ENCODE measurements at regions not wholly inside any gene's neighbourhood (a gene's known extent, or its start where the extent isn't known, plus 50 kb on each side); places are given as distances from the start of the nearest gene placed in this dataset.

- no CpG with 5 or more reads among the region's 10 CpGs for whole genome bisulfite sequencing (ENCODE audit: extremely low coverage, insufficient coverage, low lambda C conversion rate)
- H4K8ac ChIP-seq (ENCODE audit: low read depth, low read length), result no peak overlapping the region
- no peaks in the 10 kb centered on the region for H3K36me3 ChIP-seq (ENCODE audit: control insufficient read depth, insufficient read depth, low read length)
- no peak overlapping the region for H3K18ac ChIP-seq (ENCODE audit: low read length)
- no peak overlapping the region for H2BK15ac ChIP-seq (replicated peaks; ENCODE audit: low read depth)
- H3K4me3 ChIP-seq (ENCODE audit: low read length), result no peak overlapping the region
- no peak for DNase-seq
- H3K27ac ChIP-seq (ENCODE audit: low read depth, low read length), result no peak overlapping the region
- H3K56ac ChIP-seq (ENCODE audit: low read length), result no peak overlapping the region
- no peak overlapping the region for H3K9ac ChIP-seq (ENCODE audit: low read length)
- H3K79me2 ChIP-seq (ENCODE audit: control insufficient read depth, insufficient read depth, low read length), result no peaks in the 10 kb centered on the region
- no peak overlapping the region for H3K23ac ChIP-seq (ENCODE audit: low read length)
- H2BK5ac ChIP-seq (ENCODE audit: low read length), result no peak overlapping the region
- no peaks in the 10 kb centered on the region for H3K4me1 ChIP-seq (ENCODE audit: control insufficient read depth, low read depth, low read length)
- no peak overlapping the region for H3K4me2 ChIP-seq (ENCODE audit: low read length)
- H2BK120ac ChIP-seq (ENCODE audit: low read depth, low read length), result no peak overlapping the region
- no peaks in the 10 kb centered on the region for H3K27me3 ChIP-seq (ENCODE audit: insufficient read depth, low read length, poor library complexity)
- no peak overlapping the region for H3K4ac ChIP-seq (ENCODE audit: low read depth, low read length)
- H3K79me1 ChIP-seq (ENCODE audit: low read length), result no peaks in the 10 kb centered on the region
- no peak overlapping the region for H4K5ac ChIP-seq (ENCODE audit: low read length)
- no peak overlapping the region for H2AK5ac ChIP-seq (ENCODE audit: low read length)
These were observed 151.3 kb downstream of the ETS2 start for GRCh38 chr21:38956856-38957571.

DNA sequence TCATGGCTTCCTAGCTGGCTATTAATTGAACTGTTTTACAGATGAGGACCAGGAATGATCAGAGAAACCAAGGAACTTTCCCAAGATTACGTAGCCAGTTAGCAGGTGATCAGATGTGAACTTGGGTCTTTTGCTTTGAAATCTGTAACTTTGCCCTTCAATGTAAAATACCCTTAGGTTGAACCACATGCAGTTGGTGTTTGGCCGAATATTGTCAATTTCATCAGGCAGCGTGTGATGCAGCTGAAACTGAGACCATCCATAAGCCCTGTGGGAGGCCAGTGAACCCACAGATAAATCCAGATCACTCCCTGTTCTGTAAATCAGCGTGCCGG lies 150.8 kb downstream of the ETS2 start:
- H3K18ac ChIP-seq (ENCODE audit: low read length), result no peak overlapping the region
- no peak overlapping the region for H3K4me3 ChIP-seq (ENCODE audit: low read length)
- WGBS (ENCODE audit: extremely low coverage, insufficient coverage, low lambda C conversion rate), result no CpG with 5 or more reads among the region's 5 CpGs
- H3K79me2 ChIP-seq (ENCODE audit: control insufficient read depth, insufficient read depth, low read length), result no peaks in the 10 kb centered on the region
- no peak overlapping the region for H3K56ac ChIP-seq (ENCODE audit: low read length)
- H3K9ac ChIP-seq (ENCODE audit: low read length), result no peak overlapping the region
- no peaks in the 10 kb centered on the region for H3K27me3 ChIP-seq (ENCODE audit: insufficient read depth, low read length, poor library complexity)
- H3K27ac ChIP-seq (ENCODE audit: low read depth, low read length), result no peak overlapping the region
- no peak overlapping the region for H3K23ac ChIP-seq (ENCODE audit: low read length)
- H4K5ac ChIP-seq (ENCODE audit: low read length), result no peak overlapping the region
- H3K4me1 ChIP-seq (ENCODE audit: control insufficient read depth, low read depth, low read length), result no peaks in the 10 kb centered on the region
- H3K4me2 ChIP-seq (ENCODE audit: low read length), result no peak overlapping the region
- H2BK120ac ChIP-seq (ENCODE audit: low read depth, low read length), result no peak overlapping the region
- H2BK15ac ChIP-seq (replicated peaks; ENCODE audit: low read depth), result no peak overlapping the region
- H3K36me3 ChIP-seq (ENCODE audit: control insufficient read depth, insufficient read depth, low read length), result no peaks in the 10 kb centered on the region
- H4K8ac ChIP-seq (ENCODE audit: low read depth, low read length), result no peak overlapping the region
- H2BK5ac ChIP-seq (ENCODE audit: low read length), result no peak overlapping the region
- H2AK5ac ChIP-seq (ENCODE audit: low read length), result no peak overlapping the region
- H3K79me1 ChIP-seq (ENCODE audit: low read length), result no peaks in the 10 kb centered on the region
- no peak for DNase-seq
- no peak overlapping the region for H3K4ac ChIP-seq (ENCODE audit: low read depth, low read length)

- Histone ChIP-seq H3K79me2 (ENCODE audit: control insufficient read depth, insufficient read depth, low read length) (no peaks in the 10 kb centered on the region), H3K4me3 (ENCODE audit: low read length) (no peak overlapping the region), H3K4me1 (ENCODE audit: control insufficient read depth, low read depth, low read length) (no peaks in the 10 kb centered on the region), H2BK120ac (ENCODE audit: low read depth, low read length) (no peak overlapping the region), H3K56ac (ENCODE audit: low read length) (no peak overlapping the region), H3K27me3 (ENCODE audit: insufficient read depth, low read length, poor library complexity) (no peaks in the 10 kb centered on the region), H3K9ac (ENCODE audit: low read length) (no peak overlapping the region), H2BK15ac (replicated peaks; ENCODE audit: low read depth) (no peak overlapping the region), H3K18ac (ENCODE audit: low read length) (no peak overlapping the region), H4K8ac (ENCODE audit: low read depth, low read length) (no peak overlapping the region), H3K4ac (ENCODE audit: low read depth, low read length) (no peak overlapping the region), H3K79me1 (ENCODE audit: low read length) (no peaks in the 10 kb centered on the region), H4K5ac (ENCODE audit: low read length) (no peak overlapping the region), H3K36me3 (ENCODE audit: control insufficient read depth, insufficient read depth, low read length) (no peaks in the 10 kb centered on the region), H3K23ac (ENCODE audit: low read length) (no peak overlapping the region), H3K4me2 (ENCODE audit: low read length) (no peak overlapping the region), H3K27ac (ENCODE audit: low read depth, low read length) (no peak overlapping the region), H2BK5ac (ENCODE audit: low read length) (no peak overlapping the region), H2AK5ac (ENCODE audit: low read length) (no peak overlapping the region)
- no CpG with 5 or more reads among the region's 6 CpGs for WGBS (ENCODE audit: extremely low coverage, insufficient coverage, low lambda C conversion rate)
- no peak for DNase-seq
These were observed 150.3 kb downstream of the ETS2 start for GRCh38 chr21:38956007-38956406.

DNA sequence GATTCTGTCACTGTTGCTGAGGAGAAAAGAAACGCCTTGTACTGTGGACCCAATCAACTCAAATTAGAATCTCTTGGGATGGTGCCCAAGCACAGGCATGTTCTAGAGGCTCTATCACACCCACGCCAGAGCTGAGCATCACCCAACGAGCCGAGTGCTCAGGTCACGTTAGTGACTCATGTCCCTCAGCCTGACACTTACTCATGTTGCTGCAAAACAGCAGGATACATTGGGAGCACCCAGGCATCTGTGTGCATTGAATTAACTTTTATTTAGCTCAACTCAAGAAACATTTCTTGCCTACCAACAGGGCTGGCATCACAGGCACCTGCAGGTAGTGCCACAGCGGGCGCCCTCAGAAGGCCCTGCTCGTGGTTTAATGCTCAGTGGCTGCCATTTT lies 149.8 kb downstream of the ETS2 start:
- Histone ChIP-seq H3K27ac (ENCODE audit: low read depth, low read length) (no peak overlapping the region), H3K4me1 (ENCODE audit: control insufficient read depth, low read depth, low read length) (no peaks in the 10 kb centered on the region)
- WGBS (ENCODE audit: extremely low coverage, insufficient coverage, low lambda C conversion rate), result no CpG with 5 or more reads among the region's 8 CpGs

GRCh38 chr21:38954588-38955004 lies 148.9 kb downstream of the ETS2 start:
- no peak overlapping the region for H3K4me3 ChIP-seq (ENCODE audit: low read length)
- H3K4me2 ChIP-seq (ENCODE audit: low read length), result no peak overlapping the region
- no peaks in the 10 kb centered on the region for H3K79me1 ChIP-seq (ENCODE audit: low read length)
- no peak overlapping the region for H2BK120ac ChIP-seq (ENCODE audit: low read depth, low read length)
- no peak overlapping the region for H3K27ac ChIP-seq (ENCODE audit: low read depth, low read length)
- H2BK15ac ChIP-seq (replicated peaks; ENCODE audit: low read depth), result no peak overlapping the region
- no peak overlapping the region for H4K5ac ChIP-seq (ENCODE audit: low read length)
- no CpG with 5 or more reads among the region's 3 CpGs for WGBS (ENCODE audit: extremely low coverage, insufficient coverage, low lambda C conversion rate)
- no peaks in the 10 kb centered on the region for H3K79me2 ChIP-seq (ENCODE audit: control insufficient read depth, insufficient read depth, low read length)
- H3K18ac ChIP-seq (ENCODE audit: low read length), result no peak overlapping the region
- H3K23ac ChIP-seq (ENCODE audit: low read length), result no peak overlapping the region
- no peak overlapping the region for H3K9ac ChIP-seq (ENCODE audit: low read length)
- no peak overlapping the region for H3K56ac ChIP-seq (ENCODE audit: low read length)
- DNase-seq, result no peak
- H3K27me3 ChIP-seq (ENCODE audit: insufficient read depth, low read length, poor library complexity), result no peaks in the 10 kb centered on the region
- no peak overlapping the region for H2AK5ac ChIP-seq (ENCODE audit: low read length)
- H4K8ac ChIP-seq (ENCODE audit: low read depth, low read length), result no peak overlapping the region
- H3K36me3 ChIP-seq (ENCODE audit: control insufficient read depth, insufficient read depth, low read length), result no peaks in the 10 kb centered on the region
- H3K4ac ChIP-seq (ENCODE audit: low read depth, low read length), result no peak overlapping the region
- H2BK5ac ChIP-seq (ENCODE audit: low read length), result no peak overlapping the region
- H3K4me1 ChIP-seq (ENCODE audit: control insufficient read depth, low read depth, low read length), result no peaks in the 10 kb centered on the region

More for the DNA sequence above, 149.8 kb downstream of the ETS2 start:
- H3K4me3 ChIP-seq (ENCODE audit: low read length), result no peak overlapping the region
- no peaks in the 10 kb centered on the region for H3K36me3 ChIP-seq (ENCODE audit: control insufficient read depth, insufficient read depth, low read length)
- no peak overlapping the region for H3K18ac ChIP-seq (ENCODE audit: low read length)
- H3K27me3 ChIP-seq (ENCODE audit: insufficient read depth, low read length, poor library complexity), result no peaks in the 10 kb centered on the region
- no peak overlapping the region for H2BK15ac ChIP-seq (replicated peaks; ENCODE audit: low read depth)
- H4K8ac ChIP-seq (ENCODE audit: low read depth, low read length), result no peak overlapping the region
- no peak overlapping the region for H3K4me2 ChIP-seq (ENCODE audit: low read length)
- no peak overlapping the region for H2BK5ac ChIP-seq (ENCODE audit: low read length)
- H3K56ac ChIP-seq (ENCODE audit: low read length), result no peak overlapping the region
- H3K9ac ChIP-seq (ENCODE audit: low read length), result no peak overlapping the region
- no peak overlapping the region for H3K4ac ChIP-seq (ENCODE audit: low read depth, low read length)
- no peaks in the 10 kb centered on the region for H3K79me2 ChIP-seq (ENCODE audit: control insufficient read depth, insufficient read depth, low read length)
- no peaks in the 10 kb centered on the region for H3K79me1 ChIP-seq (ENCODE audit: low read length)
- no peak overlapping the region for H2BK120ac ChIP-seq (ENCODE audit: low read depth, low read length)
- no peak overlapping the region for H3K23ac ChIP-seq (ENCODE audit: low read length)
- no peak overlapping the region for H2AK5ac ChIP-seq (ENCODE audit: low read length)
- no peak overlapping the region for H4K5ac ChIP-seq (ENCODE audit: low read length)
- no peak for DNase-seq

DNA sequence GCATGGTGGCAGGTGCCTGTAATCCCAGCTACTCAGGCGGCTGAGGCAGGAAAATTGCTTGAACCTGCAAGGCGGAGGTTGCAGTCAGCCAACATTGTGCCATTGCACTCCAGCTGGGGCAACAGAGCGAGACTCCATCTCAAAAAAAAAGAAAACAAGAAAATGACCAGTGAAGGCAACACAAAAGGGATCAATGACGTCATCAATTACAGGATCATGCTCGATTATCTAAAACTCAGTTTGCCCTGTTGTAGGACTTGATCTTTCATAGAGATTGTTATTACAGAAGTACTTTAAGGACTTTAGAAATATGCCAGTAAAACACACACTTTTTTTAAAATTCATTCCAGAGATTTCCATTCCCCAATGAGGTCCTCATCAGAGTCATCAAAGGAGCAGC lies 147.8 kb downstream of the ETS2 start:
- H3K79me1 ChIP-seq (ENCODE audit: low read length), result no peaks in the 10 kb centered on the region
- H3K9ac ChIP-seq (ENCODE audit: low read length), result no peak overlapping the region
- no peaks in the 10 kb centered on the region for H3K4me1 ChIP-seq (ENCODE audit: control insufficient read depth, low read depth, low read length)
- H2AK5ac ChIP-seq (ENCODE audit: low read length), result no peak overlapping the region
- H3K18ac ChIP-seq (ENCODE audit: low read length), result no peak overlapping the region
- H4K8ac ChIP-seq (ENCODE audit: low read depth, low read length), result no peak overlapping the region
- H2BK5ac ChIP-seq (ENCODE audit: low read length), result no peak overlapping the region
- no peaks in the 10 kb centered on the region for H3K79me2 ChIP-seq (ENCODE audit: control insufficient read depth, insufficient read depth, low read length)
- DNase-seq, result no peak
- H2BK15ac ChIP-seq (replicated peaks; ENCODE audit: low read depth), result no peak overlapping the region
- H3K27me3 ChIP-seq (ENCODE audit: insufficient read depth, low read length, poor library complexity), result no peaks in the 10 kb centered on the region
- H3K36me3 ChIP-seq (ENCODE audit: control insufficient read depth, insufficient read depth, low read length), result no peaks in the 10 kb centered on the region
- no peak overlapping the region for H3K23ac ChIP-seq (ENCODE audit: low read length)
- no peak overlapping the region for H3K4ac ChIP-seq (ENCODE audit: low read depth, low read length)
- H4K5ac ChIP-seq (ENCODE audit: low read length), result no peak overlapping the region
- H3K4me2 ChIP-seq (ENCODE audit: low read length), result no peak overlapping the region
- H3K27ac ChIP-seq (ENCODE audit: low read depth, low read length), result no peak overlapping the region
- no peak overlapping the region for H2BK120ac ChIP-seq (ENCODE audit: low read depth, low read length)
- H3K56ac ChIP-seq (ENCODE audit: low read length), result no peak overlapping the region
- H3K4me3 ChIP-seq (ENCODE audit: low read length), result no peak overlapping the region
- no CpG with 5 or more reads among the region's 5 CpGs for WGBS (ENCODE audit: extremely low coverage, insufficient coverage, low lambda C conversion rate)
